ENCODE measurements at regions not wholly inside any gene's neighbourhood (a gene's known extent, or its start where the extent isn't known, plus 50 kb on each side); places are given as distances from the start of the nearest gene placed in this dataset.

DNA sequence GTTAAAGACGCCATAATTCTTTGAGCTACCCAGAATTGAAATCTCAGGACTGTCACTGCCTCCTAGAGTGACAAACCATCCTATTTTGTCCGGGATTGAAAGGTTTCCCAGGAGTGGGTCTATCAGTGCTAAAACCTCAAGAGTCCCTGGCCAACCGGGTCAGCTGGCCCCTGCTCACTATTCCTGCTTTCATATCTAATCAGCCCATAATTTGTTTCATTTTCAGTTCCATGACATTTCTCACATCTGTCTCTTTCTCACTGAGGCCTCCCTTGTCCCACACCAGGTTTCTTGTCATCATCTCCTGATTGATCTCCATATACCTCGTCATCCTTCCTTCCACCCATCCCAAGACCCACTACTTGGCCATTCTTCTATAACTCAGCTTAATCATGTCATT lies 98.2 kb downstream of the SLC35B3 start:
- DNase-seq (ENCODE audit: low spot score in 2 of 2), result no peak
- H3K27me3 ChIP-seq, result no peaks in the 10 kb centered on the region
- no peaks in the 10 kb centered on the region for H3K4me1 ChIP-seq
- no peak overlapping the region for H3K4me3 ChIP-seq
- H3K36me3 ChIP-seq, result no peaks in the 10 kb centered on the region
- H3K27ac ChIP-seq, result no peak overlapping the region
- H3K9me3 ChIP-seq, result no peaks in the 10 kb centered on the region
- 62 to 65% methylated on average over 4 of the region's 4 CpGs for WGBS, 2 donors
- TF ChIP-seq EP300 (IDR thresholded peaks at IDR 0.05) (no peak), POLR2A (IDR thresholded peaks at IDR 0.05) (no peak)
- TF ChIP-seq, protein P1, sequence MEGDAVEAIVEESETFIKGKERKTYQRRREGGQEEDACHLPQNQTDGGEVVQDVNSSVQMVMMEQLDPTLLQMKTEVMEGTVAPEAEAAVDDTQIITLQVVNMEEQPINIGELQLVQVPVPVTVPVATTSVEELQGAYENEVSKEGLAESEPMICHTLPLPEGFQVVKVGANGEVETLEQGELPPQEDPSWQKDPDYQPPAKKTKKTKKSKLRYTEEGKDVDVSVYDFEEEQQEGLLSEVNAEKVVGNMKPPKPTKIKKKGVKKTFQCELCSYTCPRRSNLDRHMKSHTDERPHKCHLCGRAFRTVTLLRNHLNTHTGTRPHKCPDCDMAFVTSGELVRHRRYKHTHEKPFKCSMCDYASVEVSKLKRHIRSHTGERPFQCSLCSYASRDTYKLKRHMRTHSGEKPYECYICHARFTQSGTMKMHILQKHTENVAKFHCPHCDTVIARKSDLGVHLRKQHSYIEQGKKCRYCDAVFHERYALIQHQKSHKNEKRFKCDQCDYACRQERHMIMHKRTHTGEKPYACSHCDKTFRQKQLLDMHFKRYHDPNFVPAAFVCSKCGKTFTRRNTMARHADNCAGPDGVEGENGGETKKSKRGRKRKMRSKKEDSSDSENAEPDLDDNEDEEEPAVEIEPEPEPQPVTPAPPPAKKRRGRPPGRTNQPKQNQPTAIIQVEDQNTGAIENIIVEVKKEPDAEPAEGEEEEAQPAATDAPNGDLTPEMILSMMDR (IDR thresholded peaks at IDR 0.05), result no peak

DNA sequence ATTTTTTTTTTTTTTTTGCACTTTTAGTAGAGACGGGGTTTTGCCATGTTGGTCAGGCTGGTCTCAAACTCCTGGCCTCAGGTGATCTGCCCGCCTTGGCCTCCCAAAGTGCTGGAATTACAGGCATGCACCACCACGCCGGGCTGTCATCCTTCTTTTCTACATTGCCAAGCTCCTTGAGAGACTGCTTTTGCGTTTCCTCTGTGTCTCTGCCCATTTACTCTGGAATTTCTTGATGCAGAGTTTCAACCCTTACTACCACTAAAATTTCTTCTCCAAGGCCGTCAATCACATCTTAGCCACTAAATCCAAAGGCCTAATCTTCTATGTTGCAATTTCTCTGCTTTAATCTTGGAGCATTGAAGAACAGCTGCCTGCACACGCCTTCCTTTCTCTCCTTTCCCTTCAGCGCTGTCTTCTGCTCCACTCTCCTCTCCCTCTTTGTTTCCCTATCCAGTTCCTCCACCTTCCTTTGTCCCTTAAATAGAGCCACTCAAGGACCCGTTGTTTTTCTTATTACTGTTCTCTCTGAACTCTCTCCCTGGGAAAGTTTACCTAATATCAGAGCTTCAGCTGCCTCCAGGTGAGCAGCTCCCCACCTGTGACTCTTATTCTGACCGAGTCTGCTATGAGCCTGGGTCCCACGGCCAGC lies 98.8 kb downstream of the SLC35B3 start:
- Histone ChIP-seq H3K9me3 (no peaks in the 10 kb centered on the region), H3K36me3 (no peaks in the 10 kb centered on the region), H3K4me3 (no peak overlapping the region), H3K27ac (no peak overlapping the region), H3K27me3 (no peaks in the 10 kb centered on the region), H3K4me1 (no peaks in the 10 kb centered on the region)
- 84 to 86% methylated on average over 11 of the region's 11 CpGs for WGBS, 2 donors
- no peak for DNase-seq (ENCODE audit: low spot score in 2 of 2)
- no peak for TF ChIP-seq EP300 (IDR thresholded peaks at IDR 0.05)
- TF ChIP-seq POLR2A (IDR thresholded peaks at IDR 0.05), result no peak
- TF ChIP-seq, protein P1 (IDR thresholded peaks at IDR 0.05), result no peak

DNA sequence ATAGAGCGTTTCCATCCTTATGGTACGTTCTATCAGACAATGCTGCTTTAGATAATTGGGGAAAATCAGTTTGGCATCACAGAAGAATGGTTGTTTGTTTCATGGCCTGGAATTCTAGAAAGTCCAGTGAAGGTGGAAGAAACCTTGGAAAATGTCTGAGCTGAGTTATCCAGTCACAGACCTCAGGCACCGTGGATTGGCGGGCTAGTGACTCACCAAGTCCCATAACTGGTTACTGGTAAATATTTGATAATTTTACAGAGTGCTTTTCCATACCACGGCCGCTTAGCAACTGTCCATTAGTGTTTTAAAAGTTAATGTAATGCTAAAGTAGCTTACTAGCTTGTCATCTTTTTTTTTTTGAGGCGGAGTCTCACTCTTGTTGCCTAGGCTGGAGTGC lies 99.4 kb downstream of the SLC35B3 start:
- DNase-seq (ENCODE audit: low spot score in 2 of 2), result no peak
- Histone ChIP-seq H3K27ac (no peak overlapping the region), H3K36me3 (no peaks in the 10 kb centered on the region), H3K9me3 (no peaks in the 10 kb centered on the region), H3K27me3 (no peaks in the 10 kb centered on the region), H3K4me1 (no peaks in the 10 kb centered on the region), H3K4me3 (no peak overlapping the region)
- WGBS, 2 donors, result 80% methylated on average over 7 of the region's 7 CpGs
- TF ChIP-seq, protein P1 (IDR thresholded peaks at IDR 0.05), result no peak
- TF ChIP-seq POLR2A (IDR thresholded peaks at IDR 0.05) (no peak), EP300 (IDR thresholded peaks at IDR 0.05) (no peak)

DNA sequence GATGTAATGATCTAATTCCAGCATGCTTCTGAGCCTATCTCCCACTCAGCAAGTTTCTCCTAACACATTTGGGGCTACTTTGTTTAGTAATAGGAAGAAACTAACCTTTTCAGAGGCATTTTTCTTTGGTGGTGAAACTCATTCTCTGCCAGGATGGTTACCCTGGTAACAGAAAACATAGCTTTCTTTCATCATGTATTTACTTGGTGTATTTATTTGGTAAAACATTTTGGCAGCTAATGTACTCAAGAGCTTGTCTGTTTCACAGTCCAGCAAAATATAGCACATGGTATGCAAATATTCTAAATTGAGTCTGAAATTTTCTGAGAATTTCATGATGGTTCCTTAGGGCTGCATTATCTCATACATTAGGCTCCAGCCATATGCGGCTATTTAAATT lies 100.0 kb downstream of the SLC35B3 start:
- TF ChIP-seq POLR2A (IDR thresholded peaks at IDR 0.05), result no peak
- H3K4me3 ChIP-seq, result no peak overlapping the region
- H3K4me1 ChIP-seq, result no peaks in the 10 kb centered on the region
- no peaks in the 10 kb centered on the region for H3K9me3 ChIP-seq
- H3K27ac ChIP-seq, result no peak overlapping the region
- no peaks in the 10 kb centered on the region for H3K27me3 ChIP-seq
- 86 to 90% methylated on average over 1 of the region's 1 CpG for WGBS, 2 donors
- no peak for DNase-seq (ENCODE audit: low spot score in 2 of 2)
- H3K36me3 ChIP-seq, result no peaks in the 10 kb centered on the region

DNA sequence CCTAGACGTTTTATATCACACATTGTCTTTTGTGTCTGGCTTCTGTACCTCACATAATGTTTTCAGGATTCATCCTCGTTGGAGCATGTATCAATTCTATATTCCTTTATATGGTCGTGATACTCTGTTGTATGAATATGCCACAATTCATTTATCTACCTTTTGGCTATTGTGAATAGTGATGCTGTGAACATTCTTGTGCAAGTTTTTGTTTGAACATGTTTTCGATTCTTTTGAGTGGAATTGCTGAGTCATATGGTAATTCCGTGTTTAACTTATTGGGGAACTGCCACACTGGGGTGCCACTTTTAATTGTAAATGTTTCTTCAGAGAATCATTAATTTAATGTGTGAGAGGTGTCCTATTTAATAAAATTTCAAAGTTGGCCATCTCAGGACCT lies 101.2 kb downstream of the SLC35B3 start:
- Histone ChIP-seq H3K27ac (no peak overlapping the region), H3K9me3 (no peaks in the 10 kb centered on the region), H3K27me3 (no peaks in the 10 kb centered on the region), H3K4me1 (no peaks in the 10 kb centered on the region), H3K4me3 (no peak overlapping the region), H3K36me3 (no peaks in the 10 kb centered on the region)
- TF ChIP-seq POLR2A (IDR thresholded peaks at IDR 0.05) (no peak), EP300 (IDR thresholded peaks at IDR 0.05) (no peak)
- TF ChIP-seq, protein P1 (IDR thresholded peaks at IDR 0.05), result no peak
- DNase-seq (ENCODE audit: low spot score in 2 of 2), result no peak
- 57 to 59% methylated on average over 5 of the region's 5 CpGs for WGBS, 2 donors

DNA sequence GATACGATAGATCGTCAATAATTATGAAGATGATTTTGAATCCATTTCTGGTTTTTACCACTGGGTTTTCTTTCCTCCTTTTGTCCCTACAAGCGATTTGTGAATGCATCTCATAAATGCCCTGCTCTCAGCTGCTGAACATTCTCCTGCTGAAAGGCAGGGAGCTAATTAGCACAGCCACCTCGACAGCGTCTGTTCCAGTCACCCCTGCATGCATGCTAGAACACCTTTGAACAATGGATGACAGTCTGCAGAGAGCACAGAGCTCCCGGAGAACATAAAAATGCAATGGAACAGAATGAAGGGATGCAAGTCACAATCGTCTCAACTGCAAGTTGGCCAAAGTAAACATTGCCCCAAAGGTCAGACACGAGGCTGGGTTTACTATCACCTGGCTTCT lies 105.8 kb downstream of the SLC35B3 start:
- Histone ChIP-seq H3K27ac (no peak overlapping the region), H3K27me3 (no peaks in the 10 kb centered on the region), H3K36me3 (no peaks in the 10 kb centered on the region), H3K4me1 (no peaks in the 10 kb centered on the region), H3K4me3 (no peak overlapping the region), H3K9me3 (no peaks in the 10 kb centered on the region)
- TF ChIP-seq POLR2A (IDR thresholded peaks at IDR 0.05) (no peak), EP300 (IDR thresholded peaks at IDR 0.05) (no peak)
- TF ChIP-seq, protein P1 (IDR thresholded peaks at IDR 0.05), result no peak
- WGBS, 2 donors, result 40 to 41% methylated on average over 8 of the region's 8 CpGs
- no peak for DNase-seq (ENCODE audit: low spot score in 2 of 2)
